Kidney (tissue), 13 donors: ENCODE measurements at regions not wholly inside any gene's neighbourhood (a gene's known extent, or its start where the extent isn't known, plus 50 kb on each side); places are given as distances from the start of the nearest gene placed in this dataset.

Source experiments
- DNase-seq, 5 donors: peaks; one replicate each; pipeline ENCODE4 v3.0.0-alpha.2; 2013 to 2020
- FAIRE-seq: peaks from 2 replicates; lab custom pipeline; 2012; peaks lifted over from hg19 to GRCh38; lab: Jason Lieb, UNC
- H3K27ac ChIP-seq, 2 donors: one replicate each; pipeline ENCODE4 v1.7.0; 2013; ENCODE audit warnings: low read depth in 2 of 2, low read length in 2 of 2, inconsistent platforms in 1 of 2
- H3K27me3 ChIP-seq: one replicate; pipeline ENCODE4 v1.7.1; 2013; ENCODE audit warnings: low read length, inconsistent platforms; ENCODE audit not compliant: control insufficient read depth, insufficient read depth
- H3K36me3 ChIP-seq, 3 donors: one replicate each; pipeline versions ENCODE4 v1.7.0 to v1.7.1; 2013; ENCODE audit warnings: low read length in 3 of 3, control low read depth in 1 of 3, inconsistent platforms in 1 of 3; ENCODE audit not compliant: insufficient read depth in 3 of 3, control insufficient read depth in 2 of 3
- H3K4me1 ChIP-seq, 3 donors: one replicate each; pipeline versions ENCODE4 v1.7.0 to v1.7.1; 2013; ENCODE audit warnings: low read length in 3 of 3, inconsistent platforms in 1 of 3, low read depth in 1 of 3; ENCODE audit not compliant: control insufficient read depth in 2 of 3, insufficient read depth in 2 of 3
- H3K4me3 ChIP-seq, 3 donors: one replicate each; pipeline versions ENCODE4 v1.7.0 to v1.8.1; 2013; ENCODE audit warnings: low read length in 3 of 3, control low read depth in 1 of 3, inconsistent platforms in 1 of 3
- H3K9ac ChIP-seq, 3 donors: one replicate each; pipeline versions ENCODE4 v1.7.0 to v1.7.1; 2013; ENCODE audit warnings: low read length in 3 of 3, control low read depth in 1 of 3, inconsistent platforms in 1 of 3
- H3K9me3 ChIP-seq, 3 donors: one replicate each; pipeline versions ENCODE4 v1.7.0 to v1.7.1; 2013; ENCODE audit warnings: low read length in 3 of 3, control low read depth in 1 of 3, inconsistent platforms in 1 of 3; ENCODE audit not compliant: control insufficient read depth in 2 of 3, insufficient read depth in 1 of 3
- intact Hi-C: fragments of 100-400 bp; cut with DNase I; formaldehyde crosslinking; loops from one replicate; pipeline ENCODE4 v1.11.1; 2022
- TF ChIP-seq, protein P1 (sequence below): IDR thresholded peaks from 3 replicates; pipeline ENCODE4 v1.5.1; 2012; ENCODE audit warnings: mild to moderate bottlenecking, moderate library complexity, borderline replicate concordance; ENCODE audit not compliant: insufficient read depth; ENCODE audit errors: extremely low read depth
- donor health status: control.
- donor health status: control.
- donor health status: control.
- donor health status: control.
- donor health status: control.
- donor health status: DM: yes; HTN: yes; CAD: no.
- donor health status: Normal renal cell carcinoma (clear cell type).

DNA sequence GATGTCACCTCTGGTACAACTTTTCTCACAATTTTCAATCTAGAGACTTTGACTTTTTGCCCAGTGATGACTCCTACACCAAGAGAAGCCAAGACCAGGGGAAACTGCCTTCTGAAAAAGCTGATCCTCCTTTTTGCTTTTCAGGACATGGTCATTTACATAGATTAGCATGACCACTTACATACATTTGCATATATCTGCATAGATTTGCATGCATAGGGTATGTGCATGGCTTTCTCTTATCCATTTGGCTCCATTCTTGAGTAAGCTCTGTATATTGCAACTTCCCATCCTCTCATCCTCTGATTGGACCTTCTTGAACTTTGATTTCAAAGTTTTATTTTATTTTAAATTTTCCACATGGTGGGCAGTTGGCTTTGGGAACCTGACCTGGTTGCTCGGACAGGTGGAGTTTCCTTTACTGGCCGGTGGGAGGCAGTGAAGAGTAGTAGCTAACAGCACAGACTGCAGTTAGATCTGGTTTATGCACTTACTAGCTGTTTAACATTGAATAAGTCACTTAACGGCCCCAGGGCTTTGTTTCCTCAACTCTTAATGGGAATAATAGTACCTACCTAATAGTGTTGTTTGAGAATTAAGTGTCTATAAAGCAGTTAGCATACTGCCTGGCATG is 92.9 kb downstream of the GPR139 start:
- no peaks in the 10 kb centered on the region for H3K9me3 ChIP-seq
- FAIRE-seq (no peak), DNase-seq (peak in 1 of 5 donors; percentile 2)
- H3K9ac ChIP-seq: no peak overlapping the region
- no peaks in the 10 kb centered on the region for H3K36me3 ChIP-seq
- no peak overlapping the region for H3K27ac ChIP-seq
- TF ChIP-seq, protein P1, sequence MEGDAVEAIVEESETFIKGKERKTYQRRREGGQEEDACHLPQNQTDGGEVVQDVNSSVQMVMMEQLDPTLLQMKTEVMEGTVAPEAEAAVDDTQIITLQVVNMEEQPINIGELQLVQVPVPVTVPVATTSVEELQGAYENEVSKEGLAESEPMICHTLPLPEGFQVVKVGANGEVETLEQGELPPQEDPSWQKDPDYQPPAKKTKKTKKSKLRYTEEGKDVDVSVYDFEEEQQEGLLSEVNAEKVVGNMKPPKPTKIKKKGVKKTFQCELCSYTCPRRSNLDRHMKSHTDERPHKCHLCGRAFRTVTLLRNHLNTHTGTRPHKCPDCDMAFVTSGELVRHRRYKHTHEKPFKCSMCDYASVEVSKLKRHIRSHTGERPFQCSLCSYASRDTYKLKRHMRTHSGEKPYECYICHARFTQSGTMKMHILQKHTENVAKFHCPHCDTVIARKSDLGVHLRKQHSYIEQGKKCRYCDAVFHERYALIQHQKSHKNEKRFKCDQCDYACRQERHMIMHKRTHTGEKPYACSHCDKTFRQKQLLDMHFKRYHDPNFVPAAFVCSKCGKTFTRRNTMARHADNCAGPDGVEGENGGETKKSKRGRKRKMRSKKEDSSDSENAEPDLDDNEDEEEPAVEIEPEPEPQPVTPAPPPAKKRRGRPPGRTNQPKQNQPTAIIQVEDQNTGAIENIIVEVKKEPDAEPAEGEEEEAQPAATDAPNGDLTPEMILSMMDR: peak; percentile 19
- no peaks in the 10 kb centered on the region for H3K27me3 ChIP-seq
- no peak overlapping the region for H3K4me3 ChIP-seq
- H3K4me1 ChIP-seq: no peaks in the 10 kb centered on the region
- intact Hi-C loops: no loop called here

DNA sequence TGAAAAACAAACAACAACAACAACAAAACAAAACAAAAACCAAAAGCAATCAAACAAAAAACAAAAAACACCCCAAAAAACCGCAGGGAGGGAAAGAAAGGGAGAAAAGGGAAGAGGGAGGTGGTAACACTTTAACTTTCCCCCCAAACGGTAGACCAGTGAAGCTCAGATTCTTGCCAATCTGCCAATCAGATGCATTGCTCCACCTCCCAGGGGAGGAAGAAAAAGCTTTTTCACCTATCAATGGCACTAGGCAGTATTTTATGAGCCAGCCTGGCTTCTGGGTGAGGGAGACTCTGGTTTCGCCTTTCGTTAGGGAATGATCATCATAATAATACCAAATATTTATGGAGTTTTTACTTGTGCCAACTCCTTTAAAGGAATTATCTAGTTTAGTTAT is 94.1 kb downstream of the GPR139 start:
- DNase-seq (no peak), FAIRE-seq (no peak)
- intact Hi-C loops: no loop called here
- no peak overlapping the region for H3K27ac ChIP-seq
- H3K9me3 ChIP-seq: no peaks in the 10 kb centered on the region
- H3K27me3 ChIP-seq: no peaks in the 10 kb centered on the region
- no peak overlapping the region for H3K9ac ChIP-seq
- TF ChIP-seq, protein P1: no peak
- H3K4me3 ChIP-seq: no peak overlapping the region
- no peaks in the 10 kb centered on the region for H3K36me3 ChIP-seq
- H3K4me1 ChIP-seq: no peaks in the 10 kb centered on the region

DNA sequence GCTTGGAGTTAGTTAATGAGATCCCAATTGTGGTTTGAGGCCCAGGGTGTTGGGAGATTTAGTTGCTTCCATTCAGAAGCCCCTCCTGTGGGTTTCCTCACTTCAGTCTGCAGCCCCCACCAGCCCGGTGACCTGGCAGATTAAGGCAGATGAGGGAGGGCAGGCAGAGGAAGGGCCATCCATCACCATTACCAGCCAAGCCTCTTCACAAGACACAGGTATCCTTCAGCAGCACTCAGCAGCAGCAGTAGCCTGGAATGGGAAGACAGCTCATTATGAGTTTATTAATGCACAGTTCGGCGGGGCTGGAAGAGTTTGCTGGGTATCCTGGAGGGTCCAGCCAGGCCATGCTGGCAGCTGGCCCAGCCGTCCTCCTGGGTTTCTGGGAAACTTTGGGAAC is 90.0 kb upstream of the GPRC5B start:
- no peak for DNase-seq
- Histone ChIP-seq H3K4me3 (no peak overlapping the region), H3K27ac (no peak overlapping the region), H3K36me3 (no peaks in the 10 kb centered on the region), H3K9ac (no peak overlapping the region), H3K4me1 (no peaks in the 10 kb centered on the region), H3K27me3 (no peaks in the 10 kb centered on the region), H3K9me3 (no peaks in the 10 kb centered on the region)
- intact Hi-C loops: no loop called here
- FAIRE-seq: no peak
- TF ChIP-seq, protein P1: no peak

DNA sequence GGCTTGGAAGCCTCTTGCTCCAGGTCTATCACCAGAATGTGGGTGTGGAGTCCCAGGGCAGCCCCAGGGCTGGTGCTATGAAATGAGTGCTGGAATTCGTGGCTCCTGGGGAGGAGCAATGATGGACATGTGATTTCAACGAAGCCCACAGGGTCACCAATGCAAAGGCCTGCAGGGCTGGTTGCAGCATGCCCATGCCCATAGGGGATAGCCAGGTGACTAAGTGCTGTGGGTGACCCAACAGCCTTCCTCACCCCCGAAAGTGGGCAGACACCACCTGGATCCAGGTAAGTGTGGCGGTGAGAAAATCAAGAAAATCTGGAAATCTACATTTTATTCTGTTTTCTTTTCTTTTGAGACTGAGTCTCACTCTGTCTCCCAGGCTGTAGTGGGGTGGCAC is 87.5 kb upstream of the GPRC5B start:
- DNase-seq (no peak), FAIRE-seq (no peak)
- no peaks in the 10 kb centered on the region for H3K4me1 ChIP-seq
- no peak overlapping the region for H3K9ac ChIP-seq
- intact Hi-C loops: no loop called here
- H3K27ac ChIP-seq: no peak overlapping the region
- H3K27me3 ChIP-seq: no peaks in the 10 kb centered on the region
- TF ChIP-seq, protein P1: no peak
- H3K36me3 ChIP-seq: no peaks in the 10 kb centered on the region
- H3K9me3 ChIP-seq: no peaks in the 10 kb centered on the region
- no peak overlapping the region for H3K4me3 ChIP-seq
